ENCODE measurements at regions not wholly inside any gene's neighbourhood (a gene's known extent, or its start where the extent isn't known, plus 50 kb on each side); places are given as distances from the start of the nearest gene placed in this dataset.
"Not testable (repeated sequence)": the region's sequence is repeated elsewhere in the genome, so short reads cannot be mapped to it uniquely, and the experiment has no call there.

DNA sequence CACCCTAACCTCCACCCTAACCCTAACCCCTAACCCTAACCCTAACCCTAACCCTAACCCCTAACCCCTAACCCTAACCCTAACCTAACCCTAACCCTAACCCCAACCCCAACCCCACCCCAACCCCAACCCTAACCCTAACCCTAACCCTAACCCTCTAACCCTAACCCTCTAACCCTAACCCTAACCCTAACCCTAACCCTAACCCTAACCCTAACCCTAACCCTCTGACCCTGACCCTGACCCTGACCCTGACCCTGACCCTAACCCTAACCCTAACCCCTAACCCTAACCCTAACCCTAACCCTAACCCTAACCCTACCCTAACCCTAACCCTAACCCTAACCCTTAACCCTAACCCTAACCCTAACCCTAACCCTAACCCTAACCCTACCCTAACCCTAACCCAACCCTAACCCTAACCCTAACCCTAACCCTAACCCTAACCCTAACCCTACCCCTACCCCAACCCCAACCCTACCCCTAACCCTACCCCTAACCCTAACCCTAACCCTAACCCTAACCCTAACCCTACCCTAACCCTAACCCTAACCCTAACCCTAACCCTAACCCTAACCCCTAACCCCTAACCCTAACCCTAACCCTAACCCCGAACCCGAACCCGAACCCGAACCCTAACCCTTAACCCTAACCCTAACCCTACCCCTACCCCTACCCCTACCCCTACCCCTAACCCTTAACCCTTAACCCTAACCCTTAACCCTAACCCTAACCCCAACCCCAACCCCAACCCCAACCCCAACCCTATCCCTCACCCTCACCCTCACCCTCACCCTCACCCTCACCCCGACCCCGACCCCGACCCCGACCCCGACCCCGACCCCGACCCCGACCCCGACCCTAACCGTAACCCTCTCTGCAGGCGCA lies 186.2 kb upstream of the CHL1 start:
- peak; percentile 38 for DNase-seq

DNA sequence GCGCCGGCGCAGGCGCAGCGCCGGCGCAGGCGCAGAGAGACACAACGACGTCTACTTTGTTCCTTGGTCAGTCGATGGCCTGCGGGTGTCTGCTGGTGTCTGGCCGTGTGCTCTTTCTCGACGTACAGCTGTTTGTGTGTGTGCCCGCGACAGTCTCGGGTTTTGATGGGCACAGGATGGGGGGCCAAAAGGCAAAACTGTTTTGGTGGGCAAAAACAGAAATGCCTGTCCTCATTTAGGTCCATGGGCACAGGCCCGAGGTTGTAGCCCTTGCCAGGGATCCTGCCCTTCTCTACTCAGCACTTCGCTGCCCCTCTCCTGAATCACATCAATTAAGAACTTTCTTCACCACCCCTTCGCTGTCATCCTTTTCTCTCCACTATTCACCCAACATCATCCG lies 184.8 kb upstream of the CHL1 start:
- peak; percentile 33 for DNase-seq

GRCh38 chr3:14652-15051 lies 181.9 kb upstream of the CHL1 start:
- no peak for DNase-seq

DNA sequence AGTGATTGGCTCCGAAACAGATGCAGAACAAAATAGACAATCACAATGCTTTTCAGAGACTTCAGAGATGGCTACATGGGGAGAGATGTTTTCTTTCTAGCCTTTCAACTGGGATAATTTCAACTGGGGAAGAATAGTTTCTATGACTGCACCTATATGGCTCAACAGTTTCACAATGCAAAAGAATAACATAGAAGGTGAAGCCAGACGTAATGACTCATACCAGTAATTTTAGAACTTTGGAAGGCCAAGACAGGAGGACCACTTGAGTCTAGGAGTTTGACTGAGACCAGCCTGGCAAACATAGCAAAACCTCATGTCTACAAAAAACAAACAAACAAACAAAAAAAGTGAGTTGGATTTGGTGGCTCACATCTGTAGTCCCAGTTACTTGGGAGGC lies 180.2 kb upstream of the CHL1 start:
- DNase-seq = no peak

DNA sequence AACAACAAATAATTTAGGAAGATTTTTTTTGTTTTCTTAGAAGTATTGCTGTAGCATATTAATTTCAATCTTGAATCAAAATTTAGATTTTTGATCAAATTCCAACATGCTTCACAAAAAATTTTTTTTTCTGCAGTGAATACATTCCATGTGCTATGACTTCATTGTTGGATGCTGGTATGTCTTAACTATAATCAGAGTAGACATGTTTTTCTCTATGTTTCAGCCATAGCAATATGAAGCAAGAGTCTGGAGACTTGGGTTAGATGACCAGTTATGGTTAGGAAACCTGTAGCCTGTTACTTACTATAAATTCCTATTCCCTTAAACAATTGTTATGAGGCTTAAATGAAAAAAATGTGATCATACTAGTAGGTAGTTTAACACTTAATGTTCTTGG lies 176.1 kb upstream of the CHL1 start:
- DNase-seq = no peak

DNA sequence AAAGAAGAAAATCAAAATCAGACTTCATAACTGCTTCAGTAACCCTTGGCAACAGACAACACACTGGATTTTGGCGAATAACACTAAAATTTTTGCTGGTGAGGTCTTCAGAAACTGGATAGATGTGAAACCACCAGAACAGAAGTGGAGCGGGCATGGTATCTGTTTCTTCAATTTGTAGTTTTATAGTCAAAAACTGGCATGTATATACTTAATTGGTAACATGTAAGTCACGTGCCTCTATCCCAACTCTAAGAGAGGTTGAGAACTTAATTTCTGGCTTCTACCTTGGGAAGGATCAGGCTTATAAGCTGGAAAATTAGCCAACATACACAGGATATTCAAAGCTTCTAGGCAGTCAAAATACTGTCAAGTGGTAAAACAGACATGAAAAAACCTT lies 172.6 kb upstream of the CHL1 start:
- peak; percentile 23 for DNase-seq

DNA sequence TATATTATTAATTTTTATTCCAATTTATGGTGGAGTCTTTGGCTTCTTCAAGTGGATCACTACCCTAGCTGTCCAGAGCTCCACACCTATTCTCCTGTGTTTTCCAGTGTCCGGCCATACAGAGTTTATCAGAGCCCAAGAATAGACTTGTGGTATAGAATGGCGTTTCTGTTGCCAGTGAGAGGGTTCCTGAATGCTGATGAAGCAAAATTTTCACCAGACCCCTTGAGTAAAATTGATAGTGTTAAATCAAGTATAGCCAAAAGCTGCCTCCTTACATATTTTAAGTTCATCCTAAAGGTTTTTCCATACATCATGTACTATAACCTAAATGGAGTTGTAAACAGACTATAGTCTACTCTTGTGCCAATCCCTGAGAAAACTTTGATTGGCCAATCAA lies 171.5 kb upstream of the CHL1 start:
- no peak for DNase-seq

- not testable (repeated sequence) for DNase-seq
Measured at GRCh38 chr3:35985-36384, 160.6 kb upstream of the CHL1 start.

DNA sequence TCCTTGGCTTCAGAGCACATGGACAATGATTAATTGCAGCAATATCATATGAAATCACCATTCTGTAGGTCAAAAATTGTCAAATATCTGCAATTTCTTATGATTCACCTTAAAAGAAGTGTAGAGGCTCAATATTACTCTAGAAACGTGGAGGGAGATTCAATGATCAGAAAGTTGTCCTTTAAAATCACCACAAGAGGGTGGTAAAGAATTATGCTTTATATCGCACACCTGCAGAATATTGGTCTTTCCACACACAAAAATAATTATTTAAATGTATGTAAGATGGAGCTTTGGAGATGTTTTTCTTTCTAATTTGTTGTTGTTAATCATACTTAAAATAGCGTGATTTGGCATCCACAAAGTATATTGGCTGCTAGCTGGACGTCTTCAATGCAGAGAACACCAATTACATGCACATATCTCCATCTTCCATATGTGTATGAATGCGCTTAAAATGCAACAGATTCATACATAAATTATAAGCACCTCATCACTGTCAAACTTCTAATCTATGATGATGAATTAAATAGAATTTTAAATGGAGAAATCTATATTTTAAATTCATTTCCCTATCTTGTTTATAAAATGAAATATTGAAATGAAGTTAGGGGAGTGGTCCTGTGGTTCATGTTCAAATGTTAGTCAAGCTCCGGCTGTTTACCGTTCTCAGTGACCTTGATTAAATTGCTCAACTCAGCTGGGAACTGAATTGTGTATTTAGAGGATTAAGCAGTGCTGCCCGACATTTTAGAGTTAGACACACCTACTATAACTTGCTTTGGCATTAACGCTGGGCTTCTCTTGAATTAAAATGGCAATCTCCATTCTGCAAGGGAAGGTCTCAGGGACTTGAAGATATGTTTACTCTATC lies 153.5 kb upstream of the CHL1 start:
- not testable (repeated sequence) for DNase-seq

- DNase-seq = no peak
Measured at GRCh38 chr3:44028-44676, 152.4 kb upstream of the CHL1 start.

- DNase-seq = not testable (repeated sequence)
Measured at GRCh38 chr3:44941-45340, 151.6 kb upstream of the CHL1 start.

DNA sequence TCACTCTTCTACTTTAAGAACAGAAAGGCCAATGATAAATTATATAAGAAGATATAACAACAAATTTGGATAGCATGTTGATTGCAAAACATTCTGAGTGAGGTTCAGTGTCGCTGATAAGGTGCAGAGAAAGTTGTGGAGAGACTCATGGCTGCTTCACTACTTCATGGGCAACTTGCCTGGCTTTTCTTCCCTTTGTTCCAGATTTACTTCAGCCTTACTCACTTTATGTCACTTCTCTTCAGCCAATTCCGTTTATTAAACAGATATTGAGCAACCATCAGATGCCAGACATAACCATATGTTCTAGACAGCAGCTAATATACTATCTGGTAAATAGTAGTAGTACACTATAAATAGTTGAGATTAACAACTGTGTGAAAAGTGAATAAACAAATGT lies 150.0 kb upstream of the CHL1 start:
- DNase-seq = no peak

DNA sequence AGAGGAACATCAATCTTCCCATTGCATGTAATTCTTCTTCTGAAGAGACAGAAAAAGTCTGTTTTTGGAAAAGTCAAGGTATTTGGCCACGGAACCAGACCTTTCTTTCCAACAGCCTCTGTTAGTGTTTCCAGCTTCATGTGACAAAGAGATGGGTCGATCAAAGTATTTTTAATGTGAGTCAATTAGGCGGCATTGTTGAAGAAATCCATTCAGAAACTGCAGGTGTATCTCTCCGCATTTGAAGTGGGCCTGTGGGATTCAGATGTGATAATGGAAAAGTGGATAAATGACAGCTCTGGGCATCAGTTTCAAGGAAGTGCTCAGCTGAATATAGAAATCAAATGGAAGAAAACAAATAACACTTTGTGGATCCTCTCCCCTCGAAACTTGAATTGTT lies 143.1 kb upstream of the CHL1 start:
- not testable (repeated sequence) for DNase-seq

DNA sequence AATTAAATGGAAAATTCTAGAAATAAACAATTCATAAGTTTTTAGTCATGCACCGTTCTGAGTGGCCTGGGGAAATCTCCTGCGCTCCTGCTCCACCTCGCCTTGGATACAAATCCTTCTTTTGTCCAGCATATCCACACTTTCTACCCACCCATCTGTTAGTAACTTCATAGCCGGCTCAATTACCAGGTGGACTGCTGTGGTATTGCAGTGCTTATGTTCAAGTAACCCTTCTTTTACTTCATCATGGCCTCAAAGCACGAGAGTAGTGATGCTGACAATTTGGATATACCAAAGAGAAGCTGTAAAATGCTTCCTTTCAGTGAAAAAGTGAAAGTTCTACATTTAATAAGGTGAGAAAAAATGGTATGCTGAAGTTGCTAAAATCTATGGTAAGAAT lies 142.3 kb upstream of the CHL1 start:
- DNase-seq = no peak

DNA sequence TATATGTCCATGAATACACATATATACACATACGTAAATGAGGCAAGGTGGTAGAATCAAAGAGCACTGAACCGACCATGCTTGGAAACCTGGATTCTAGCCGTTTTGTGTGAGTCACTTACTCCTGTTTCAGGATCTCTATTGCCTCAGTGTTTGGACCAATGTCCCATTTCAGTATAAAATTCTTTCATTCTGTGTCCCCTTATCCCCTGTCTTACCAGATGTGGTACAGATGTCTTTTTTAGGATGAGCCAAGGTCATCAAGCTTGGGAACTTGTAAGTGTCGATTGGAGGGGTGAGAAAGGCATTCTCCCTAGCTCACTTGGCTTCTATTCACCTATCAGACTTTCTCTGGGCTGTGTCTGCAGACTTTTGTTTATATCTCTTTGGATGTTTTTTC lies 139.9 kb upstream of the CHL1 start:
- DNase-seq = no peak

DNA sequence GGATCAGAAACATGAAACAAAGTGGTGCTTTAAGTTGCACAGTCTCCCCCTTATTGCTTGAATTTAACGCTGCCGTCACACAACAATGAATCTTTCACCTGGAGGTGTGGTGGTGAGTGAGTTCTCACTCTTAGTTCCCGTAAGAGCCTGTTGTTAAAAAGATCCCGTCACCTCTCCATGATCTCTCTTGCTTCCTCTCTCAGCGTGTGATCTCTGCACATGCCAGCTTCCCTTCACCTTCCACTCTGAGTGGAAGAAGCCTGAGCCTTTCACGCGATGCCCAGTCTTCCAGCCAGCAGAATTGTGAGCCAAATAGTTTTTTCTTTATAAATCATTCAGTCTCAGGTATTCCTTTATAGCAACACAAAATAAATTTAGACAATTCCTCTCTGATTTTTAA lies 136.7 kb upstream of the CHL1 start:
- no peak for DNase-seq

GRCh38 chr3:63095-63765 lies 133.3 kb upstream of the CHL1 start:
- DNase-seq = no peak

- DNase-seq = no peak
Measured at GRCh38 chr3:69690-70089, 126.9 kb upstream of the CHL1 start.

DNA sequence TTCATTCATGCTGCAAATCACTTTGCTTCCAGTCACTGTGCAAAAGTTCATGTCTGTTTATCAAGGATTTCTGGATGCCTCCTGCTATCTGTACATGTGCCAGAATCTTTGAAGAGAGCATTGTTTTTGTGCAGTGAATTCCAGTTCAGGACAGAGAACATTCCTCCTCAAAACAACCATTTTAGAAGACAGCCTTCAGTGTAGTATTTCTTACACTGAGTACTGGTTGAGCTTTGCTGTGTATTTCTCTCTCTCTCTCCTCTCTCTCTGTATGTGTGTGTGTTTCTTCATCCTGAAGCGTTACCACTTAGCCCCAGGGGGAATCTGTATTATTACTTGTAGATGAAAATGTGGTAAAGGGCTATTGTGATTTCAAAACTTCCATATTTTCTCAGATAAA lies 123.8 kb upstream of the CHL1 start:
- DNase-seq = no peak

GRCh38 chr3:73271-73670 lies 123.3 kb upstream of the CHL1 start:
- no peak for DNase-seq

DNA sequence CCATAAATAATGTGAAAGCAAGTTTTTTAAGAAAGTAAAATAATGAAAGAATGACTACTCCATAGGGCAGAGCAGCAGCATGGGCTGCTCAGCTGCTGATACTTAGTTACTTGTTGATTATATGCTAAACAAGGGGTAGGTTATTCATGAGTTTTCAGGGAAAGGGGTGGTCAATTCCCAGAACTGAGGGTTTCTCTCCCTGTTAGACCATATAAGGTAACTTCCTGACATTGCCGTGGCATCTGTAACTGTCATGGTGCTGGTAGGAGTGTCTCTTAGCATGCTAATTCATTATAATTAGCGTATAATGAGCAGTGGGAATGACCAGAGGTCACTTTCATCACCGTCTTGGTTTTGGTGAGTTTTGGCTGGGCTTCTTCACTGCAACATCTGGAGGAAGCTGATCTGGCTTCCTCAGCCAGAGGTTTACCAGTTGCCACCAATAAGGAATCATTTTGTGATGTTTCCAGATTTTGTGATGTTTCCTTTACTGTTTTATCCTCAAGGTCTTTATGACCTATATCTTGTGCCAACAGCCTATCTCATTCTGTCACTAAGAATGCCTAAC lies 121.8 kb upstream of the CHL1 start:
- DNase-seq = no peak

- DNase-seq = no peak
Measured at GRCh38 chr3:75260-75659, 121.3 kb upstream of the CHL1 start.

Measured in muscle of arm (tissue), 1 donor.